ENCODE measurements at regions not wholly inside any gene's neighbourhood (a gene's known extent, or its start where the extent isn't known, plus 50 kb on each side); places are given as distances from the start of the nearest gene placed in this dataset.

- Mint-ChIP-seq H3K4me3 (no peak overlapping the region), H3K27me3 (no peaks in the 10 kb centered on the region), H3K9me3 (no peaks in the 10 kb centered on the region), H3K4me1 (no peaks in the 10 kb centered on the region), H3K27ac (no peak overlapping the region), H3K36me3 (no peaks in the 10 kb centered on the region)
- no peak for DNase-seq
- ATAC-seq (ENCODE audit: low read depth) = no peak
- POLR2A ChIA-PET = no interaction called here
Measured at GRCh38 chr4:164482092-164482404, 271.9 kb upstream of the SMIM31 start.

GRCh38 chr4:164482758-164483157, 271.2 kb upstream of the SMIM31 start:
- no peaks in the 10 kb centered on the region for H3K27me3 Mint-ChIP-seq
- POLR2A ChIA-PET = no interaction called here
- H3K4me1 Mint-ChIP-seq = no peaks in the 10 kb centered on the region
- no peak overlapping the region for H3K4me3 Mint-ChIP-seq
- no peak for ATAC-seq (ENCODE audit: low read depth)
- no peaks in the 10 kb centered on the region for H3K36me3 Mint-ChIP-seq
- no peak for DNase-seq
- no peaks in the 10 kb centered on the region for H3K9me3 Mint-ChIP-seq
- no peak overlapping the region for H3K27ac Mint-ChIP-seq

GRCh38 chr4:164483711-164484110, 270.2 kb upstream of the SMIM31 start:
- H3K9me3 Mint-ChIP-seq = no peaks in the 10 kb centered on the region
- ATAC-seq (ENCODE audit: low read depth) = no peak
- POLR2A ChIA-PET = no interaction called here
- DNase-seq = no peak
- H3K36me3 Mint-ChIP-seq = no peaks in the 10 kb centered on the region
- H3K27me3 Mint-ChIP-seq = no peaks in the 10 kb centered on the region
- H3K4me3 Mint-ChIP-seq = no peak overlapping the region
- H3K4me1 Mint-ChIP-seq = no peaks in the 10 kb centered on the region
- H3K27ac Mint-ChIP-seq = no peak overlapping the region

- DNase-seq (no peak), ATAC-seq (ENCODE audit: low read depth) (no peak)
- H3K27me3 Mint-ChIP-seq = no peaks in the 10 kb centered on the region
- no peak overlapping the region for H3K27ac Mint-ChIP-seq
- no peaks in the 10 kb centered on the region for H3K36me3 Mint-ChIP-seq
- H3K4me1 Mint-ChIP-seq = no peaks in the 10 kb centered on the region
- POLR2A ChIA-PET = no interaction called here
- H3K4me3 Mint-ChIP-seq = no peak overlapping the region
- H3K9me3 Mint-ChIP-seq = no peaks in the 10 kb centered on the region
Measured at GRCh38 chr4:164484551-164484950, 269.4 kb upstream of the SMIM31 start.

- DNase-seq (no peak), ATAC-seq (ENCODE audit: low read depth) (no peak)
- H3K27ac Mint-ChIP-seq = no peak overlapping the region
- no peaks in the 10 kb centered on the region for H3K27me3 Mint-ChIP-seq
- H3K36me3 Mint-ChIP-seq = no peaks in the 10 kb centered on the region
- H3K4me1 Mint-ChIP-seq = no peaks in the 10 kb centered on the region
- H3K4me3 Mint-ChIP-seq = no peak overlapping the region
- no peaks in the 10 kb centered on the region for H3K9me3 Mint-ChIP-seq
- POLR2A ChIA-PET = no interaction called here
Measured at GRCh38 chr4:164485136-164485535, 268.8 kb upstream of the SMIM31 start.

GRCh38 chr4:164488114-164488513, 265.8 kb upstream of the SMIM31 start:
- Mint-ChIP-seq H3K27ac (no peak overlapping the region), H3K4me1 (no peaks in the 10 kb centered on the region), H3K4me3 (no peak overlapping the region), H3K9me3 (no peaks in the 10 kb centered on the region), H3K27me3 (no peaks in the 10 kb centered on the region), H3K36me3 (no peaks in the 10 kb centered on the region)
- DNase-seq (no peak), ATAC-seq (ENCODE audit: low read depth) (no peak)
- POLR2A ChIA-PET = no interaction called here

GRCh38 chr4:164501074-164501473, 252.9 kb upstream of the SMIM31 start:
- Mint-ChIP-seq H3K36me3 (no peaks in the 10 kb centered on the region), H3K4me1 (no peaks in the 10 kb centered on the region), H3K27me3 (peaks cover 2% of the 10 kb centered on the region), H3K27ac (no peak overlapping the region), H3K9me3 (no peaks in the 10 kb centered on the region), H3K4me3 (no peak overlapping the region)
- no peak for DNase-seq
- POLR2A ChIA-PET = no interaction called here
- ATAC-seq (ENCODE audit: low read depth) = no peak

GRCh38 chr4:164503874-164504273, 250.1 kb upstream of the SMIM31 start:
- POLR2A ChIA-PET = no interaction called here

GRCh38 chr4:164508097-164508496, 245.8 kb upstream of the SMIM31 start:
- Mint-ChIP-seq H3K9me3 (no peaks in the 10 kb centered on the region), H3K4me3 (no peak overlapping the region), H3K27me3 (peaks cover 2% of the 10 kb centered on the region), H3K27ac (no peak overlapping the region), H3K36me3 (no peaks in the 10 kb centered on the region), H3K4me1 (no peaks in the 10 kb centered on the region)
- no peak for DNase-seq
- POLR2A ChIA-PET = no interaction called here
- no peak for ATAC-seq (ENCODE audit: low read depth)

More at GRCh38 chr4:164503874-164504273, 250.1 kb upstream of the SMIM31 start:
- Mint-ChIP-seq H3K36me3 (no peaks in the 10 kb centered on the region), H3K9me3 (no peaks in the 10 kb centered on the region), H3K27ac (no peak overlapping the region), H3K4me3 (no peak overlapping the region), H3K27me3 (peaks cover 2% of the 10 kb centered on the region), H3K4me1 (no peaks in the 10 kb centered on the region)
- no peak for ATAC-seq (ENCODE audit: low read depth)
- no peak for DNase-seq

GRCh38 chr4:164508771-164509170, 245.2 kb upstream of the SMIM31 start:
- H3K9me3 Mint-ChIP-seq = no peaks in the 10 kb centered on the region

GRCh38 chr4:164509951-164510350, 244.0 kb upstream of the SMIM31 start:
- Mint-ChIP-seq H3K27ac (no peak overlapping the region), H3K9me3 (no peaks in the 10 kb centered on the region), H3K4me1 (no peaks in the 10 kb centered on the region), H3K27me3 (no peaks in the 10 kb centered on the region), H3K36me3 (no peaks in the 10 kb centered on the region), H3K4me3 (no peak overlapping the region)
- POLR2A ChIA-PET = no interaction called here
- no peak for DNase-seq
- no peak for ATAC-seq (ENCODE audit: low read depth)

More at GRCh38 chr4:164508771-164509170, 245.2 kb upstream of the SMIM31 start:
- H3K4me3 Mint-ChIP-seq = no peak overlapping the region
- no peaks in the 10 kb centered on the region for H3K36me3 Mint-ChIP-seq
- no peak overlapping the region for H3K27ac Mint-ChIP-seq
- H3K4me1 Mint-ChIP-seq = no peaks in the 10 kb centered on the region
- DNase-seq (no peak), ATAC-seq (ENCODE audit: low read depth) (no peak)
- no peaks in the 10 kb centered on the region for H3K27me3 Mint-ChIP-seq
- POLR2A ChIA-PET = no interaction called here

- ATAC-seq (ENCODE audit: low read depth) (no peak), DNase-seq (no peak)
- no peaks in the 10 kb centered on the region for H3K9me3 Mint-ChIP-seq
- H3K4me1 Mint-ChIP-seq = no peaks in the 10 kb centered on the region
- no peak overlapping the region for H3K27ac Mint-ChIP-seq
- H3K36me3 Mint-ChIP-seq = no peaks in the 10 kb centered on the region
- POLR2A ChIA-PET = no interaction called here
- H3K27me3 Mint-ChIP-seq = no peaks in the 10 kb centered on the region
- no peak overlapping the region for H3K4me3 Mint-ChIP-seq
Measured at GRCh38 chr4:164512124-164512523, 241.8 kb upstream of the SMIM31 start.

- Mint-ChIP-seq H3K36me3 (no peaks in the 10 kb centered on the region), H3K9me3 (no peaks in the 10 kb centered on the region), H3K27ac (no peak overlapping the region), H3K27me3 (no peaks in the 10 kb centered on the region), H3K4me3 (no peak overlapping the region), H3K4me1 (no peaks in the 10 kb centered on the region)
- ATAC-seq (ENCODE audit: low read depth) (no peak), DNase-seq (no peak)
- POLR2A ChIA-PET = no interaction called here
Measured at GRCh38 chr4:164514765-164515164, 239.2 kb upstream of the SMIM31 start.

- Mint-ChIP-seq H3K27me3 (no peaks in the 10 kb centered on the region), H3K9me3 (no peaks in the 10 kb centered on the region)
- POLR2A ChIA-PET = no interaction called here
Measured at GRCh38 chr4:164524789-164525188, 229.1 kb upstream of the SMIM31 start.

GRCh38 chr4:164526933-164527583, 226.9 kb upstream of the SMIM31 start:
- Mint-ChIP-seq H3K36me3 (no peaks in the 10 kb centered on the region), H3K4me3 (no peak overlapping the region), H3K4me1 (no peaks in the 10 kb centered on the region), H3K27me3 (no peaks in the 10 kb centered on the region), H3K9me3 (no peaks in the 10 kb centered on the region), H3K27ac (no peak overlapping the region)
- no peak for DNase-seq
- POLR2A ChIA-PET = no interaction called here
- ATAC-seq (ENCODE audit: low read depth) = no peak

More at GRCh38 chr4:164524789-164525188, 229.1 kb upstream of the SMIM31 start:
- no peak for ATAC-seq (ENCODE audit: low read depth)
- no peaks in the 10 kb centered on the region for H3K4me1 Mint-ChIP-seq
- DNase-seq = no peak
- H3K27ac Mint-ChIP-seq = no peak overlapping the region
- no peaks in the 10 kb centered on the region for H3K36me3 Mint-ChIP-seq
- H3K4me3 Mint-ChIP-seq = no peak overlapping the region
